GM21381 (cell line): ENCODE measurements at regions not wholly inside any gene's neighbourhood (a gene's known extent, or its start where the extent isn't known, plus 50 kb on each side); places are given as distances from the start of the nearest gene placed in this dataset.
"Not testable (repeated sequence)": the region's sequence is repeated elsewhere in the genome, so short reads cannot be mapped to it uniquely, and the experiment has no call there.

ENCODE experiments used
- ATAC-seq: cut with Tn5 transposase; IDR thresholded peaks from one replicate; pipeline ENCODE4 v1.9.1; 2021; ENCODE audit warnings: mild to moderate bottlenecking, moderate library complexity; ENCODE audit not compliant: unreplicated experiment

GRCh38 chr13:81379183-81379582, 1038.3 kb upstream of the SPRY2 start:
- no peak for ATAC-seq

GRCh38 chr13:81377921-81378320, 1037.0 kb upstream of the SPRY2 start:
- no peak for ATAC-seq

GRCh38 chr13:81375709-81376108, 1034.8 kb upstream of the SPRY2 start:
- no peak for ATAC-seq

GRCh38 chr13:81362711-81363110, 1021.8 kb upstream of the SPRY2 start:
- not testable (repeated sequence) for ATAC-seq

GRCh38 chr13:81350056-81350455, 1009.1 kb upstream of the SPRY2 start:
- no peak for ATAC-seq

- not testable (repeated sequence) for ATAC-seq
Measured at GRCh38 chr13:81340118-81341069, 999.5 kb upstream of the SPRY2 start.

- not testable (repeated sequence) for ATAC-seq
Measured at GRCh38 chr13:81339666-81340065, 998.7 kb upstream of the SPRY2 start.

GRCh38 chr13:81334481-81334880, 993.6 kb upstream of the SPRY2 start:
- ATAC-seq, result no peak

GRCh38 chr13:81326913-81327312, 986.0 kb upstream of the SPRY2 start:
- ATAC-seq, result no peak

GRCh38 chr13:81320516-81320915, 979.6 kb upstream of the SPRY2 start:
- no peak for ATAC-seq

GRCh38 chr13:81319351-81319750, 978.4 kb upstream of the SPRY2 start:
- ATAC-seq, result no peak

- ATAC-seq, result no peak
Measured at GRCh38 chr13:81318231-81319019, 977.5 kb upstream of the SPRY2 start.

GRCh38 chr13:81314461-81314860, 973.5 kb upstream of the SPRY2 start:
- no peak for ATAC-seq

GRCh38 chr13:81305928-81306327, 965.0 kb upstream of the SPRY2 start:
- ATAC-seq, result no peak

- no peak for ATAC-seq
Measured at GRCh38 chr13:81304121-81304659, 963.3 kb upstream of the SPRY2 start.

- ATAC-seq, result no peak
Measured at GRCh38 chr13:81302677-81303076, 961.8 kb upstream of the SPRY2 start.

- ATAC-seq, result no peak
Measured at GRCh38 chr13:81302125-81302524, 961.2 kb upstream of the SPRY2 start.

GRCh38 chr13:81295177-81295576, 954.3 kb upstream of the SPRY2 start:
- ATAC-seq, result no peak

- ATAC-seq, result no peak
Measured at GRCh38 chr13:81293594-81294164, 952.8 kb upstream of the SPRY2 start.

- ATAC-seq, result no peak
Measured at GRCh38 chr13:81283561-81283960, 942.6 kb upstream of the SPRY2 start.

- no peak for ATAC-seq
Measured at GRCh38 chr13:81283062-81283461, 942.1 kb upstream of the SPRY2 start.
